H1 (cell line): ENCODE measurements at regions not wholly inside any gene's neighbourhood (a gene's known extent, or its start where the extent isn't known, plus 50 kb on each side); places are given as distances from the start of the nearest gene placed in this dataset.

Experiments
- CTCF ChIA-PET: fragments of 300-600 bp; sonication (Branson Sonifier 250); formaldehyde crosslinking; loops from one replicate; lab custom pipeline; 2021; ENCODE audit not compliant: partially characterized antibody; lab: Charles Lee
- POLR2A ChIA-PET: fragments of 300-600 bp; sonication (Branson Sonifier 250); formaldehyde crosslinking; loops from one replicate; lab custom pipeline; 2021; ENCODE audit warnings: inconsistent platforms; ENCODE audit not compliant: partially characterized antibody; lab: Charles Lee
- DNase-seq, 2 experiments: peaks; one replicate each; pipeline versions ENCODE4 v3.0.0 to v3.0.0-alpha.2; 2010 to 2022; ENCODE audit warnings: low spot score in 2 of 2, low read depth in 1 of 2, mixed read lengths in 1 of 2
- FAIRE-seq: peaks from 2 replicates; lab custom pipeline; 2011; peaks lifted over from hg19 to GRCh38; lab: Jason Lieb, UNC
- H2AFZ ChIP-seq: 2 replicates; pipeline ENCODE4 v1.8.1; 2012; ENCODE audit warnings: low read length, inconsistent platforms
- H2AK5ac ChIP-seq: 2 replicates; pipeline ENCODE4 v1.6.1; 2013; ENCODE audit warnings: low read depth, low read length
- H2BK120ac ChIP-seq: replicated peaks from 2 replicates; pipeline ENCODE3; 2013; ENCODE audit warnings: low read depth, low read length, inconsistent platforms
- H2BK12ac ChIP-seq: 2 replicates; pipeline ENCODE4 v1.6.1; 2013; ENCODE audit warnings: low read depth, low read length
- H2BK15ac ChIP-seq: 2 replicates; pipeline ENCODE4 v1.6.1; 2013; ENCODE audit warnings: low read length
- H2BK20ac ChIP-seq: 2 replicates; pipeline ENCODE4 v1.6.1; 2013; ENCODE audit warnings: low read length
- H2BK5ac ChIP-seq: 2 replicates; pipeline ENCODE4 v1.6.1; 2013; ENCODE audit warnings: low read depth, low read length
- H3K14ac ChIP-seq: 2 replicates; pipeline ENCODE4 v1.6.1; 2013; ENCODE audit warnings: inconsistent platforms; ENCODE audit not compliant: insufficient read length
- H3K18ac ChIP-seq: 2 replicates; pipeline ENCODE4 v1.6.1; 2013; ENCODE audit warnings: low read length; ENCODE audit errors: extremely low read depth
- H3K23ac ChIP-seq: 2 replicates; pipeline ENCODE4 v1.6.1; 2013; ENCODE audit warnings: inconsistent platforms; ENCODE audit not compliant: insufficient read length
- H3K23me2 ChIP-seq: 2 replicates; pipeline ENCODE4 v1.6.1; 2013; ENCODE audit warnings: low read depth, low read length
- H3K27ac ChIP-seq: 2 replicates; pipeline ENCODE4 v1.6.1; 2011; ENCODE audit warnings: low read depth, low read length, inconsistent platforms
- H3K27me3 ChIP-seq, 4 experiments: replicated peaks in 1 of 4; 1 replicate in 1 of 4; 2 replicates in 3 of 4; pipeline versions ENCODE4 v1.6.1 to v1.8.1; 2011 to 2013; ENCODE audit warnings: low read length in 3 of 4, mild to moderate bottlenecking in 3 of 4, inconsistent platforms in 2 of 4, mixed read lengths in 2 of 4, moderate library complexity in 1 of 4; ENCODE audit not compliant: control insufficient read depth in 3 of 4, insufficient read depth in 3 of 4; ENCODE audit errors: extremely low read depth in 1 of 4
- H3K36me3 ChIP-seq, 4 experiments: 2 replicates each; pipeline versions ENCODE4 v1.6.1 to v1.8.1; 2011 to 2013; ENCODE audit warnings: mild to moderate bottlenecking in 4 of 4, low read length in 3 of 4, moderate library complexity in 2 of 4, control low read depth in 1 of 4, inconsistent platforms in 1 of 4; ENCODE audit not compliant: insufficient read depth in 4 of 4, control insufficient read depth in 2 of 4
- H3K4ac ChIP-seq: replicated peaks from 2 replicates; pipeline ENCODE3; 2013; ENCODE audit warnings: low read length, low read depth, mixed read lengths, inconsistent platforms; ENCODE audit not compliant: insufficient read length
- H3K4me1 ChIP-seq, 4 experiments: replicated peaks in 1 of 4; 1 replicate in 1 of 4; 2 replicates in 3 of 4; pipeline versions ENCODE4 v1.6.1 to v1.8.1; 2011 to 2013; ENCODE audit warnings: low read length in 3 of 4, inconsistent platforms in 2 of 4, mixed read lengths in 1 of 4; ENCODE audit not compliant: insufficient read depth in 4 of 4, control insufficient read depth in 3 of 4
- H3K4me2 ChIP-seq, 2 experiments: 2 replicates each; pipeline versions ENCODE4 v1.6.1 to v1.8.1; 2011 to 2013; ENCODE audit warnings: low read depth in 2 of 2, low read length in 2 of 2, control low read depth in 1 of 2, inconsistent platforms in 1 of 2, mild to moderate bottlenecking in 1 of 2; ENCODE audit not compliant: insufficient read depth in 1 of 2
- H3K4me3 ChIP-seq, 4 experiments: fragments of 200-600, 300-600 bp in 1 of 4; sonication (generic), shearing (Covaris generic), sonication (Bioruptor Twin) in 1 of 4; 2 replicates each; pipeline versions ENCODE4 v1.5.1 to v1.8.1; 2011 to 2016; ENCODE audit warnings: low read length in 4 of 4, low read depth in 3 of 4, control low read depth in 2 of 4, inconsistent platforms in 2 of 4, mild to moderate bottlenecking in 2 of 4, mixed read lengths in 1 of 4, moderate library complexity in 1 of 4; ENCODE audit not compliant: insufficient read depth in 2 of 4; ENCODE audit errors: extremely low read depth in 1 of 4
- H3K56ac ChIP-seq: replicated peaks from 2 replicates; pipeline ENCODE3; 2013; ENCODE audit warnings: low read depth, mild to moderate bottlenecking, mixed read lengths, low read length, inconsistent platforms; ENCODE audit not compliant: insufficient read length
- H3K79me1 ChIP-seq: 2 replicates; pipeline ENCODE4 v1.6.1; 2013; ENCODE audit warnings: low read depth, low read length, control low read depth
- H3K79me2 ChIP-seq, 2 experiments: 2 replicates each; pipeline versions ENCODE4 v1.6.1 to v1.8.1; 2012 to 2013; ENCODE audit warnings: low read length in 2 of 2, mild to moderate bottlenecking in 2 of 2, inconsistent platforms in 1 of 2; ENCODE audit not compliant: insufficient read depth in 2 of 2, control insufficient read depth in 1 of 2
- H3K9ac ChIP-seq, 4 experiments: replicated peaks in 1 of 4; 1 replicate in 1 of 4; 2 replicates in 3 of 4; pipeline versions ENCODE4 v1.6.1 to v1.8.1; 2011 to 2013; ENCODE audit warnings: low read depth in 3 of 4, low read length in 3 of 4, control low read depth in 2 of 4, mild to moderate bottlenecking in 2 of 4, moderate library complexity in 2 of 4, inconsistent platforms in 1 of 4; ENCODE audit errors: extremely low read depth in 1 of 4
- H3K9me3 ChIP-seq, 2 experiments: 2 replicates each; pipeline versions ENCODE4 v1.6.1 to v1.8.1; 2012 to 2013; ENCODE audit warnings: mild to moderate bottlenecking in 2 of 2, moderate library complexity in 2 of 2, control low read depth in 1 of 2, inconsistent platforms in 1 of 2, low read depth in 1 of 2, low read length in 1 of 2, mixed read lengths in 1 of 2; ENCODE audit not compliant: insufficient read depth in 2 of 2
- H4K20me1 ChIP-seq, 2 experiments: replicated peaks in 1 of 2; 2 replicates each; pipeline versions ENCODE3 to v1.8.1; 2011 to 2013; ENCODE audit warnings: inconsistent platforms in 2 of 2, low read length in 2 of 2, mild to moderate bottlenecking in 1 of 2; ENCODE audit not compliant: insufficient read depth in 2 of 2, control insufficient read depth in 1 of 2
- H4K5ac ChIP-seq: 2 replicates; pipeline ENCODE4 v1.6.1; 2013; ENCODE audit warnings: low read length, low read depth, mixed read lengths, inconsistent platforms; ENCODE audit not compliant: insufficient read length
- H4K8ac ChIP-seq: 2 replicates; pipeline ENCODE4 v1.8.0; 2013; ENCODE audit warnings: mild to moderate bottlenecking, moderate library complexity, low read length, inconsistent platforms; ENCODE audit not compliant: insufficient read depth; ENCODE audit errors: extremely low read depth
- H4K91ac ChIP-seq: replicated peaks from 2 replicates; pipeline ENCODE3; 2013; ENCODE audit warnings: low read length, mixed read lengths, inconsistent platforms; ENCODE audit not compliant: insufficient read length
- ASH2L ChIP-seq: fragments of 200-600, 300-600 bp; sonication (generic); IDR thresholded peaks from one replicate; pipeline ENCODE4 v1.7.1; 2017; ENCODE audit warnings: low read length
- BRCA1 ChIP-seq: IDR thresholded peaks from 2 replicates; pipeline ENCODE4 v1.6.1; 2012; ENCODE audit warnings: low read depth, low read length, improper control_type of control experiment
- CHD2 ChIP-seq: IDR thresholded peaks from 2 replicates; pipeline ENCODE4 v1.6.1; 2012; ENCODE audit warnings: low read length, improper control_type of control experiment
- CREB1 ChIP-seq: IDR thresholded peaks from 2 replicates; pipeline ENCODE4 v1.6.1; 2012; ENCODE audit warnings: inconsistent platforms
- GTF2F1 ChIP-seq: IDR thresholded peaks from 2 replicates; pipeline ENCODE4 v1.6.1; 2012; ENCODE audit warnings: low read depth, low read length, improper control_type of control experiment, borderline replicate concordance
- HDAC6 ChIP-seq: IDR thresholded peaks from one replicate; pipeline ENCODE4 v1.7.1; 2012; ENCODE audit warnings: low read depth, mild to moderate bottlenecking, inconsistent platforms, low read length, moderate library complexity
- KDM1A ChIP-seq: fragments of 200-600, 300-600 bp; sonication (generic); IDR thresholded peaks from 2 replicates; pipeline ENCODE4 v1.7.1; 2016; ENCODE audit warnings: mild to moderate bottlenecking, low read length, borderline replicate concordance
- KDM4A ChIP-seq: IDR thresholded peaks from one replicate; pipeline ENCODE4 v1.7.1; 2012; ENCODE audit warnings: low read depth, mild to moderate bottlenecking, moderate library complexity, low read length, inconsistent platforms; ENCODE audit not compliant: severe bottlenecking
- MAX ChIP-seq: IDR thresholded peaks from 2 replicates; pipeline ENCODE4 v1.6.1; 2012; ENCODE audit warnings: inconsistent platforms
- POLR2A ChIP-seq, 2 experiments: IDR thresholded peaks; 1 replicate in 1 of 2; 2 replicates in 1 of 2; pipeline ENCODE4 v1.6.1; 2011; ENCODE audit warnings: low read depth in 2 of 2, low read length in 2 of 2, mild to moderate bottlenecking in 2 of 2; ENCODE audit errors: control extremely low read depth in 1 of 2
- RAD21 ChIP-seq, 2 experiments: IDR thresholded peaks in 1 of 2; conservative IDR thresholded peaks in 1 of 2; 2 replicates each; pipeline ENCODE4 v1.6.1; 2011; ENCODE audit warnings: low read depth in 2 of 2, low read length in 2 of 2, improper control_type of control experiment in 1 of 2, inconsistent platforms in 1 of 2, mild to moderate bottlenecking in 1 of 2, moderate library complexity in 1 of 2
- SIRT6 ChIP-seq: IDR thresholded peaks from one replicate; pipeline ENCODE4 v1.7.1; 2012; ENCODE audit warnings: low read length, inconsistent platforms
- SIX5 ChIP-seq: IDR thresholded peaks from 2 replicates; pipeline ENCODE4 v1.6.1; 2011; ENCODE audit warnings: mild to moderate bottlenecking, low read depth, low read length
- ZNF274 ChIP-seq: IDR thresholded peaks from 2 replicates; pipeline ENCODE4 v1.7.0; 2012; ENCODE audit warnings: low read length, borderline replicate concordance; ENCODE audit errors: extremely low read depth
- WGBS, 2 experiments: shearing (Covaris generic) in 1 of 2; methylation state at CpG; one replicate each; pipeline versions ENCODE4 v1.1.6 to v1.1.7; 2013 to 2015; ENCODE audit warnings: low lambda C conversion rate in 2 of 2, mixed read lengths in 2 of 2, inconsistent platforms in 1 of 2, low coverage in 1 of 2, missing lambda C conversion rate in 1 of 2; ENCODE audit not compliant: insufficient replicate concordance in 2 of 2, insufficient coverage in 1 of 2, insufficient read length in 1 of 2; ENCODE audit errors: extremely low coverage in 1 of 2, missing lambda C conversion rate in 1 of 2; 5-methylcytosine and 5-hydroxymethylcytosine counted together

GRCh38 chr5:60312098-60312497, 387.9 kb downstream of the DEPDC1B start:
- POLR2A ChIA-PET: no interaction called here
- H3K36me3 ChIP-seq: no peaks in the 10 kb centered on the region
- H3K9ac ChIP-seq: no peak overlapping the region
- H3K4ac ChIP-seq: no peak overlapping the region
- no peak overlapping the region for H2BK120ac ChIP-seq
- FAIRE-seq (no peak), DNase-seq (no peak)
- H3K23me2 ChIP-seq: no peaks in the 10 kb centered on the region
- H2BK5ac ChIP-seq: no peak overlapping the region
- no peak overlapping the region for H4K91ac ChIP-seq
- TF ChIP-seq SIRT6 (no peak), BRCA1 (no peak), ASH2L (no peak), ZNF274 (no peak), HDAC6 (no peak), MAX (no peak), GTF2F1 (no peak), KDM1A (no peak), KDM4A (no peak), CREB1 (no peak), RAD21 (IDR thresholded peaks at IDR 0.05 in 1 of 2, conservative IDR thresholded peaks at IDR 0.05 in 1 of 2; ENCODE audit: low read depth in 2 of 2, low read length in 2 of 2) (no peak), POLR2A (IDR thresholded peaks at IDR 0.05; ENCODE audit: control extremely low read depth in 1 of 2, low read depth in 2 of 2, low read length in 2 of 2) (no peak), SIX5 (no peak), CHD2 (no peak)
- H3K4me1 ChIP-seq: no peaks in the 10 kb centered on the region
- no peak overlapping the region for H4K5ac ChIP-seq
- no peak overlapping the region for H2BK20ac ChIP-seq
- H3K14ac ChIP-seq: no peak overlapping the region
- H3K23ac ChIP-seq: no peak overlapping the region
- H2AFZ ChIP-seq: no peak overlapping the region
- H2BK15ac ChIP-seq: no peak overlapping the region
- no peak overlapping the region for H3K27ac ChIP-seq
- H2BK12ac ChIP-seq: no peak overlapping the region
- no peak overlapping the region for H3K4me2 ChIP-seq
- no peak overlapping the region for H3K18ac ChIP-seq
- CTCF ChIA-PET: no interaction called here
- no peaks in the 10 kb centered on the region for H4K20me1 ChIP-seq
- no peak overlapping the region for H2AK5ac ChIP-seq
- no peaks in the 10 kb centered on the region for H3K79me1 ChIP-seq
- H4K8ac ChIP-seq: no peak overlapping the region
- no peak overlapping the region for H3K4me3 ChIP-seq
- no peak overlapping the region for H3K56ac ChIP-seq
- no peaks in the 10 kb centered on the region for H3K79me2 ChIP-seq
- WGBS, 2 experiments: 88% methylated on average over 2 of the region's 2 CpGs; no CpG with 5 or more reads in 1 of the 2 experiments
- no peaks in the 10 kb centered on the region for H3K9me3 ChIP-seq
- H3K27me3 ChIP-seq: no peaks in the 10 kb centered on the region
